GM23338 (cell line): ENCODE measurements at regions not wholly inside any gene's neighbourhood (a gene's known extent, or its start where the extent isn't known, plus 50 kb on each side); places are given as distances from the start of the nearest gene placed in this dataset.

Source experiments
- CREB1 ChIP-seq: fragments of 250-450 bp; sonication (Bioruptor Pico); IDR thresholded peaks from 2 replicates; pipeline ENCODE4 v1.5.0; 2020; ENCODE audit warnings: low read depth, mild to moderate bottlenecking, moderate library complexity
- EZH2 ChIP-seq: fragments of 200-600 bp; sonication (generic); IDR thresholded peaks from one replicate; pipeline ENCODE4 v1.8.0; 2017; ENCODE audit warnings: antibody characterized with exemption, mild to moderate bottlenecking, low read depth; ENCODE audit not compliant: unreplicated experiment
- EZH2phosphoT487 ChIP-seq: fragments of 200-600 bp; sonication (generic); IDR thresholded peaks from one replicate; pipeline ENCODE4 v1.8.1; 2018; ENCODE audit warnings: antibody characterized with exemption; ENCODE audit not compliant: unreplicated experiment
- ZNF331 ChIP-seq: fragments of 250-450 bp; sonication (Bioruptor Pico); IDR thresholded peaks from 2 replicates; pipeline ENCODE4 v1.5.0; 2020; ENCODE audit warnings: low read depth, mild to moderate bottlenecking, moderate library complexity
- TF ChIP-seq, protein P1 (sequence below), 2 experiments: fragments of 200-600 bp in 1 of 2; sonication (generic) in 1 of 2; conservative IDR thresholded peaks; 2 replicates each; pipeline versions ENCODE4 v1.5.1 to v1.6.1; 2016 to 2017; ENCODE audit warnings: antibody characterized with exemption in 2 of 2, low read depth in 2 of 2, mild to moderate bottlenecking in 2 of 2, moderate library complexity in 1 of 2
- TF ChIP-seq, protein P2 (sequence below): IDR thresholded peaks from one replicate; pipeline ENCODE4 v1.6.1; 2018; ENCODE audit warnings: antibody characterized with exemption; ENCODE audit not compliant: unreplicated experiment

DNA sequence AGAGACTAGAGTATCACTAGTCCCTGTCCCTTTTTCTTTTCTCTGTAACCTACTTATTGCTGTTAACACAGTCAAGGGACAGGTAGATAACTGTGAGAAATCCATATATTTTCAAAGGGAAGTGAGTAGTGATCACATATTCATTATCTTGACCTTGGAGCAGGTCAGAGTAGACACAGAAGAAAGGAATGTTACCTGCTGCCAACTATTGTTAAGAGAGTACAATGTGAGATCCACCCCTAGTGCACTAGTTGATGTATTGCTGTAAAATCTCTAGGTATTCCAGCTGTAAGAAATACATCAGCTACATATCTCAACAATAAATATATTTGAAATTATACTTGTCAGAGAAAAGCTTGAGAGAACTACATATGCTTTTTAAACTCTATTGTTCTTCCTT, 68.7 kb upstream of the ADGRL2 start:
- TF ChIP-seq, protein P1, sequence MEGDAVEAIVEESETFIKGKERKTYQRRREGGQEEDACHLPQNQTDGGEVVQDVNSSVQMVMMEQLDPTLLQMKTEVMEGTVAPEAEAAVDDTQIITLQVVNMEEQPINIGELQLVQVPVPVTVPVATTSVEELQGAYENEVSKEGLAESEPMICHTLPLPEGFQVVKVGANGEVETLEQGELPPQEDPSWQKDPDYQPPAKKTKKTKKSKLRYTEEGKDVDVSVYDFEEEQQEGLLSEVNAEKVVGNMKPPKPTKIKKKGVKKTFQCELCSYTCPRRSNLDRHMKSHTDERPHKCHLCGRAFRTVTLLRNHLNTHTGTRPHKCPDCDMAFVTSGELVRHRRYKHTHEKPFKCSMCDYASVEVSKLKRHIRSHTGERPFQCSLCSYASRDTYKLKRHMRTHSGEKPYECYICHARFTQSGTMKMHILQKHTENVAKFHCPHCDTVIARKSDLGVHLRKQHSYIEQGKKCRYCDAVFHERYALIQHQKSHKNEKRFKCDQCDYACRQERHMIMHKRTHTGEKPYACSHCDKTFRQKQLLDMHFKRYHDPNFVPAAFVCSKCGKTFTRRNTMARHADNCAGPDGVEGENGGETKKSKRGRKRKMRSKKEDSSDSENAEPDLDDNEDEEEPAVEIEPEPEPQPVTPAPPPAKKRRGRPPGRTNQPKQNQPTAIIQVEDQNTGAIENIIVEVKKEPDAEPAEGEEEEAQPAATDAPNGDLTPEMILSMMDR (conservative IDR thresholded peaks at IDR 0.05; ENCODE audit: low read depth in 2 of 2), result no peak
- no peak for TF ChIP-seq EZH2
- TF ChIP-seq EZH2phosphoT487, result no peak
- TF ChIP-seq ZNF331 (CRISPR knock-in tag), result no peak
- TF ChIP-seq, protein P2, sequence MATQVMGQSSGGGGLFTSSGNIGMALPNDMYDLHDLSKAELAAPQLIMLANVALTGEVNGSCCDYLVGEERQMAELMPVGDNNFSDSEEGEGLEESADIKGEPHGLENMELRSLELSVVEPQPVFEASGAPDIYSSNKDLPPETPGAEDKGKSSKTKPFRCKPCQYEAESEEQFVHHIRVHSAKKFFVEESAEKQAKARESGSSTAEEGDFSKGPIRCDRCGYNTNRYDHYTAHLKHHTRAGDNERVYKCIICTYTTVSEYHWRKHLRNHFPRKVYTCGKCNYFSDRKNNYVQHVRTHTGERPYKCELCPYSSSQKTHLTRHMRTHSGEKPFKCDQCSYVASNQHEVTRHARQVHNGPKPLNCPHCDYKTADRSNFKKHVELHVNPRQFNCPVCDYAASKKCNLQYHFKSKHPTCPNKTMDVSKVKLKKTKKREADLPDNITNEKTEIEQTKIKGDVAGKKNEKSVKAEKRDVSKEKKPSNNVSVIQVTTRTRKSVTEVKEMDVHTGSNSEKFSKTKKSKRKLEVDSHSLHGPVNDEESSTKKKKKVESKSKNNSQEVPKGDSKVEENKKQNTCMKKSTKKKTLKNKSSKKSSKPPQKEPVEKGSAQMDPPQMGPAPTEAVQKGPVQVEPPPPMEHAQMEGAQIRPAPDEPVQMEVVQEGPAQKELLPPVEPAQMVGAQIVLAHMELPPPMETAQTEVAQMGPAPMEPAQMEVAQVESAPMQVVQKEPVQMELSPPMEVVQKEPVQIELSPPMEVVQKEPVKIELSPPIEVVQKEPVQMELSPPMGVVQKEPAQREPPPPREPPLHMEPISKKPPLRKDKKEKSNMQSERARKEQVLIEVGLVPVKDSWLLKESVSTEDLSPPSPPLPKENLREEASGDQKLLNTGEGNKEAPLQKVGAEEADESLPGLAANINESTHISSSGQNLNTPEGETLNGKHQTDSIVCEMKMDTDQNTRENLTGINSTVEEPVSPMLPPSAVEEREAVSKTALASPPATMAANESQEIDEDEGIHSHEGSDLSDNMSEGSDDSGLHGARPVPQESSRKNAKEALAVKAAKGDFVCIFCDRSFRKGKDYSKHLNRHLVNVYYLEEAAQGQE, result no peak
- TF ChIP-seq CREB1 (CRISPR knock-in tag), result no peak
